ENCODE measurements at regions not wholly inside any gene's neighbourhood (a gene's known extent, or its start where the extent isn't known, plus 50 kb on each side); places are given as distances from the start of the nearest gene placed in this dataset.

GRCh38 chr5:97545886-97546535, 363.0 kb upstream of the RIOK2 start:
- no peak for ATAC-seq (ENCODE audit: insufficient number of reproducible peaks, low FRiP score, low read depth)
- no peak for DNase-seq (ENCODE audit: low spot score)
- TF ChIP-seq, protein P1, sequence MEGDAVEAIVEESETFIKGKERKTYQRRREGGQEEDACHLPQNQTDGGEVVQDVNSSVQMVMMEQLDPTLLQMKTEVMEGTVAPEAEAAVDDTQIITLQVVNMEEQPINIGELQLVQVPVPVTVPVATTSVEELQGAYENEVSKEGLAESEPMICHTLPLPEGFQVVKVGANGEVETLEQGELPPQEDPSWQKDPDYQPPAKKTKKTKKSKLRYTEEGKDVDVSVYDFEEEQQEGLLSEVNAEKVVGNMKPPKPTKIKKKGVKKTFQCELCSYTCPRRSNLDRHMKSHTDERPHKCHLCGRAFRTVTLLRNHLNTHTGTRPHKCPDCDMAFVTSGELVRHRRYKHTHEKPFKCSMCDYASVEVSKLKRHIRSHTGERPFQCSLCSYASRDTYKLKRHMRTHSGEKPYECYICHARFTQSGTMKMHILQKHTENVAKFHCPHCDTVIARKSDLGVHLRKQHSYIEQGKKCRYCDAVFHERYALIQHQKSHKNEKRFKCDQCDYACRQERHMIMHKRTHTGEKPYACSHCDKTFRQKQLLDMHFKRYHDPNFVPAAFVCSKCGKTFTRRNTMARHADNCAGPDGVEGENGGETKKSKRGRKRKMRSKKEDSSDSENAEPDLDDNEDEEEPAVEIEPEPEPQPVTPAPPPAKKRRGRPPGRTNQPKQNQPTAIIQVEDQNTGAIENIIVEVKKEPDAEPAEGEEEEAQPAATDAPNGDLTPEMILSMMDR (IDR thresholded peaks at IDR 0.05), result no peak
- Histone ChIP-seq H3K4me3 (no peak overlapping the region), H3K27me3 (replicated peaks; ENCODE audit: insufficient read depth) (no peaks in the 10 kb centered on the region), H3K4me1 (ENCODE audit: control insufficient read depth in 1 of 2, low read depth in 2 of 2) (no peaks in the 10 kb centered on the region), H3K9me3 (no peaks in the 10 kb centered on the region), H3K36me3 (no peaks in the 10 kb centered on the region), H3K27ac (no peak overlapping the region)

DNA sequence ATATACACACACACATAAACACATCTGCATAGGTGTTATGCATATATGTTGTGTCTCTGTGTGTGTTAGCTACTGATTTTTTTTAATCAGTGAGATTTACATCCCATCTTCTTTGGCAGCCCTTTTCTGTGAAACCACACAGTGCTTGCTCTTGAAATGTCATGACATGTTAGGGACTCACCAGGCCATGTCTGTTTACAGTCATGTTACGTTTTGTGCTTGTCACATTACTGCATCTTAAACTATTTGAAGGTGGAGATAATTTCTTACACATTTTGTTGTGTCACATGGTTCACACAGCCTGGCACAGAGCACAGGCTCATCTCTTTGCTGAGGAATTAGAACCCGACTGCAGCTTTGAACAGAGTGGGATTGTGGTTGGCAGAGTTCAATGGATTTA, 364.4 kb upstream of the RIOK2 start:
- TF ChIP-seq, protein P1 (IDR thresholded peaks at IDR 0.05), result no peak
- Histone ChIP-seq H3K9me3 (no peaks in the 10 kb centered on the region), H3K27me3 (replicated peaks; ENCODE audit: insufficient read depth) (no peaks in the 10 kb centered on the region), H3K36me3 (no peaks in the 10 kb centered on the region), H3K4me3 (no peak overlapping the region), H3K27ac (no peak overlapping the region), H3K4me1 (ENCODE audit: control insufficient read depth in 1 of 2, low read depth in 2 of 2) (no peaks in the 10 kb centered on the region)
- no peak for ATAC-seq (ENCODE audit: insufficient number of reproducible peaks, low FRiP score, low read depth)
- DNase-seq (ENCODE audit: low spot score), result no peak

DNA sequence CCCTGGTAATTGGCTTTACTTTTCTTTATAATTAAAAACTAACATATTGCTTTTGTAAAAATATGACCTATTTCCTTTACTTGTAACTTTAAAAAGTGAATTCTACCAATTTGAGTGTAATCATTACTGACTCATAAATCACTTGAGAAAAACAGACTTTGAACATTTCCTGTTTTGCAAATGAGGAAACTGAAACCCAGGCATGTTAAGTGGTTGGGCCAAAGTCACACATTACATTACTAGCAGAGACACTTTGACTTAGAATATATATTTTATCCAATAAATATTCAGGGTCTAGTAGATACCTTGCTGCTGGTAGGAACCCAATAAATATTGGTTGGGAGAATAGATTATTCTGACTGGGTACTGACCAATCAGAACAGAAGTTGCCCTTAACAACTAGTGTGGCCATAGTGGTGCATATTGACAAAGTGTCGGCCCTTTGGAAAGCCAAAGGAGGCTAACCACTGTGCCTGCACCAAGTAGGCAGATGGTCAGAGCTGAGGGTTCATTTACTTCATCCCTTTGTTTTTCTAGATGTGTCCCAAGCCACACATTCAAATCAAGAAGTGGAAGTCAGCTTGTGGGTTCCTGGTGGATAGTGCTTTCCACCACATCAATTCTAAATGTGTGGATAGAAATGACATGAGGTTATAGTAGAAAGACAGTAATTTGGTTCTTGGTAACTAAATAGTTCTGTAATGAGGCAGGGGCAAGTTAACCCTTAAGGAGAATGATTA, 365.1 kb upstream of the RIOK2 start:
- Histone ChIP-seq H3K4me1 (ENCODE audit: control insufficient read depth in 1 of 2, low read depth in 2 of 2) (no peaks in the 10 kb centered on the region), H3K36me3 (no peaks in the 10 kb centered on the region), H3K27me3 (replicated peaks; ENCODE audit: insufficient read depth) (no peaks in the 10 kb centered on the region), H3K27ac (no peak overlapping the region), H3K4me3 (no peak overlapping the region), H3K9me3 (no peaks in the 10 kb centered on the region)
- no peak for ATAC-seq (ENCODE audit: insufficient number of reproducible peaks, low FRiP score, low read depth)
- TF ChIP-seq, protein P1 (IDR thresholded peaks at IDR 0.05), result no peak
- DNase-seq (ENCODE audit: low spot score), result no peak

DNA sequence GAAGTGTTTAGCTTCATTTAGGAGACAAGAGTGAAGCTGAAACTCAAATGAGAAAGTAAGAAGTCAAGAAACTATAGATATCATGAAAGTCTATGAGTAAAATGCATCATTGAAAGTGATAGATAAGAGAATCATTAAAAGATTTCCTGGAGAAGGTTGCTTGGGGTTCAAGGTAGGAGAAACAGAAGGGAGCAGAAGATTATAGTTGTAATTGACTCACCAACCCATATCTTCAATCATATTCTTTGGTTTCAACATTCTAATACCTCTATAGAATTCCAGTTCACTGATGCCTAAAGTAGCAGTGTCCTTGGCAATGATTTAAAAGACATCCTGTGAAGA, 365.7 kb upstream of the RIOK2 start:
- Histone ChIP-seq H3K9me3 (no peaks in the 10 kb centered on the region), H3K27ac (no peak overlapping the region), H3K4me1 (ENCODE audit: control insufficient read depth in 1 of 2, low read depth in 2 of 2) (no peaks in the 10 kb centered on the region), H3K4me3 (no peak overlapping the region), H3K27me3 (replicated peaks; ENCODE audit: insufficient read depth) (no peaks in the 10 kb centered on the region), H3K36me3 (no peaks in the 10 kb centered on the region)
- ATAC-seq (ENCODE audit: insufficient number of reproducible peaks, low FRiP score, low read depth) (no peak), DNase-seq (ENCODE audit: low spot score) (no peak)
- TF ChIP-seq, protein P1 (IDR thresholded peaks at IDR 0.05), result no peak

- TF ChIP-seq, protein P1 (IDR thresholded peaks at IDR 0.05), result no peak
- no peak for ATAC-seq (ENCODE audit: insufficient number of reproducible peaks, low FRiP score, low read depth)
- DNase-seq (ENCODE audit: low spot score), result no peak
- Histone ChIP-seq H3K4me3 (no peak overlapping the region), H3K27me3 (replicated peaks; ENCODE audit: insufficient read depth) (no peaks in the 10 kb centered on the region), H3K36me3 (no peaks in the 10 kb centered on the region), H3K4me1 (ENCODE audit: control insufficient read depth in 1 of 2, low read depth in 2 of 2) (no peaks in the 10 kb centered on the region), H3K27ac (no peak overlapping the region), H3K9me3 (no peaks in the 10 kb centered on the region)
These were observed 366.4 kb upstream of the RIOK2 start for GRCh38 chr5:97549496-97549895.

All from thoracic aorta (tissue), 2 donors.